ENCODE measurements at regions not wholly inside any gene's neighbourhood (a gene's known extent, or its start where the extent isn't known, plus 50 kb on each side); places are given as distances from the start of the nearest gene placed in this dataset.

DNA sequence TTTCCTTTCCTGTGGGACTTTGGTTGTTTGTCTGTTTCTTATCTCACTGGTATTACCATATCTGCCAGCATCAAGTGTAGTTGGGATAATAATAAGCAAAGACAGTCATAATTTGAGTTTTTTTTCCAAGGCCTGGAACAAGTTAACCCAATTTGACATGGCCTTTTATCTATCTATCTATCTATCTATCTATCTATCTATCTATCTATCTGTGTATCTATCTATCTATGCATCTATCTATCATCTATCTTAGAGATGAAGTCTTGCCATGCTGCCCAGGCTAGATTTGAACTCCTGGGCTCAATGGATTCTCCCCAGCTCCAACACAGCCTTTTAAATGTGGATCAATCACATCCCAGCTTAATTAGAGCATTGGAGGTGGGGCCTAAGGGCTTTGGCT, 174.1 kb upstream of the CSF3R start:
- Histone ChIP-seq H3K9me3 (ENCODE audit: low read depth, low read length, poor library complexity, severe bottlenecking) (no peaks in the 10 kb centered on the region), H3K4me1 (ENCODE audit: insufficient read depth, low read length, poor library complexity, severe bottlenecking) (no peaks in the 10 kb centered on the region), H3K27ac (ENCODE audit: low read depth, low read length, poor library complexity, severe bottlenecking) (no peak overlapping the region), H3K4me3 (ENCODE audit: low read depth, low read length, poor library complexity, severe bottlenecking) (no peak overlapping the region), H3K36me3 (ENCODE audit: insufficient read depth, low read length, poor library complexity, severe bottlenecking) (no peaks in the 10 kb centered on the region), H3K27me3 (replicated peaks; ENCODE audit: insufficient read depth, low read depth, low read length, poor library complexity) (peaks cover 49% of the 10 kb centered on the region)
- intact Hi-C loops (cut with micrococcal nuclease; ENCODE audit: unreplicated experiment) = no loop called here
- POLR2A ChIA-PET (ENCODE audit: low non-redundant PET) = no interaction called here
- TF ChIP-seq, protein P1, sequence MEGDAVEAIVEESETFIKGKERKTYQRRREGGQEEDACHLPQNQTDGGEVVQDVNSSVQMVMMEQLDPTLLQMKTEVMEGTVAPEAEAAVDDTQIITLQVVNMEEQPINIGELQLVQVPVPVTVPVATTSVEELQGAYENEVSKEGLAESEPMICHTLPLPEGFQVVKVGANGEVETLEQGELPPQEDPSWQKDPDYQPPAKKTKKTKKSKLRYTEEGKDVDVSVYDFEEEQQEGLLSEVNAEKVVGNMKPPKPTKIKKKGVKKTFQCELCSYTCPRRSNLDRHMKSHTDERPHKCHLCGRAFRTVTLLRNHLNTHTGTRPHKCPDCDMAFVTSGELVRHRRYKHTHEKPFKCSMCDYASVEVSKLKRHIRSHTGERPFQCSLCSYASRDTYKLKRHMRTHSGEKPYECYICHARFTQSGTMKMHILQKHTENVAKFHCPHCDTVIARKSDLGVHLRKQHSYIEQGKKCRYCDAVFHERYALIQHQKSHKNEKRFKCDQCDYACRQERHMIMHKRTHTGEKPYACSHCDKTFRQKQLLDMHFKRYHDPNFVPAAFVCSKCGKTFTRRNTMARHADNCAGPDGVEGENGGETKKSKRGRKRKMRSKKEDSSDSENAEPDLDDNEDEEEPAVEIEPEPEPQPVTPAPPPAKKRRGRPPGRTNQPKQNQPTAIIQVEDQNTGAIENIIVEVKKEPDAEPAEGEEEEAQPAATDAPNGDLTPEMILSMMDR (conservative IDR thresholded peaks at IDR 0.05; ENCODE audit: low read depth, low read length) = no peak
- TF ChIP-seq EZH2 (IDR thresholded peaks at IDR 0.05; ENCODE audit: borderline replicate concordance, low read depth, low read length, poor library complexity, severe bottlenecking) = no peak
- DNase-seq (ENCODE audit: low spot score) = no peak
- CTCF ChIA-PET = no interaction called here
- BruUV-seq (replicated peaks) = no TSS peak

DNA sequence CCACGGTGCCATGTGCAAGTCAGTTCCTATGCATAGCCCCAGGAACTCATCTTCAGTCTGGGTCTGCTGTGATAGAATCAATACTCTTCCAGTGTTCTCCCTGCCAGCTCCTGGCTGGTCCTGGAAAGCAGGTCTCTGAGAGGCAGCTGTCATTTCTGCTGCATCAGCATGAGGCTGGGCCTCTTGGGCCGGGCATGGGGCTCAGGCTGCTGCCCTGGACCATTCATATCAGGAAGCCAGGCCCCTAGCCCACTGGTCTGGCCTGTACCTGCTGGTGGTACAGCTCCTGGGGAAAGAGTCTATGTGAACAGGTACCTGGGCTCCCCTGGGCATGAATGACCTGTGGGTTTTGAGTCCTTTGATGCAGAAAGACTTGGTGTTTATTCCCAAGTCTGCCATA, 173.6 kb upstream of the CSF3R start:
- H3K27me3 ChIP-seq (replicated peaks; ENCODE audit: insufficient read depth, low read depth, low read length, poor library complexity) = peaks cover 46% of the 10 kb centered on the region
- POLR2A ChIA-PET (ENCODE audit: low non-redundant PET) = no interaction called here
- DNase-seq (ENCODE audit: low spot score) = no peak
- H3K9me3 ChIP-seq (ENCODE audit: low read depth, low read length, poor library complexity, severe bottlenecking) = no peaks in the 10 kb centered on the region
- CTCF ChIA-PET = no interaction called here
- TF ChIP-seq, protein P1 (conservative IDR thresholded peaks at IDR 0.05; ENCODE audit: low read depth, low read length) = no peak
- no peaks in the 10 kb centered on the region for H3K36me3 ChIP-seq (ENCODE audit: insufficient read depth, low read length, poor library complexity, severe bottlenecking)
- intact Hi-C loops (cut with micrococcal nuclease; ENCODE audit: unreplicated experiment) = no loop called here
- no TSS peak for BruUV-seq (replicated peaks)
- no peak overlapping the region for H3K4me3 ChIP-seq (ENCODE audit: low read depth, low read length, poor library complexity, severe bottlenecking)
- H3K27ac ChIP-seq (ENCODE audit: low read depth, low read length, poor library complexity, severe bottlenecking) = no peak overlapping the region
- H3K4me1 ChIP-seq (ENCODE audit: insufficient read depth, low read length, poor library complexity, severe bottlenecking) = no peaks in the 10 kb centered on the region

DNA sequence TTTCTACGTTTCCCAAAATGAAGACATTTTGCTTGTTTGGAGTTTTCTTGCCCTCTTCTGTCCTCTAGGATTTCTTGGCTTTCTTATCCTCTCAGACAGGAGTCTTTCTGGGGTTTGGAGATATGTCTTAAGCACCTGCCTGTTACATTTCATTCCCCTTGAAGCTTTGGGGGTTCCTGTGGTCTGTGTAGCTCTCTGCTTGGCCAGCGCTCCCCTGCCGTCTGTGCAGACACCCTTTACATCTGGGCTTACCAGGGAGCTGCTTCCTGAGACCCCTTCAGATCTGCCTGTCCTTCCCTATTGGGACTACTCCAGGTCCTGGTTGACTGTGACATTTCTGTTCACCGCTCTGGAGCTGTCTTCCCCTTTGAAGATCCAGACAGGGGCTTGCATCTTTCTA, 171.9 kb upstream of the CSF3R start:
- no peak for DNase-seq (ENCODE audit: low spot score)
- no peaks in the 10 kb centered on the region for H3K9me3 ChIP-seq (ENCODE audit: low read depth, low read length, poor library complexity, severe bottlenecking)
- intact Hi-C loops (cut with micrococcal nuclease; ENCODE audit: unreplicated experiment) = no loop called here
- H3K36me3 ChIP-seq (ENCODE audit: insufficient read depth, low read length, poor library complexity, severe bottlenecking) = no peaks in the 10 kb centered on the region
- no peaks in the 10 kb centered on the region for H3K4me1 ChIP-seq (ENCODE audit: insufficient read depth, low read length, poor library complexity, severe bottlenecking)
- BruUV-seq (replicated peaks) = no TSS peak
- ChIA-PET CTCF (no interaction called here), POLR2A (ENCODE audit: low non-redundant PET) (no interaction called here)
- H3K27ac ChIP-seq (ENCODE audit: low read depth, low read length, poor library complexity, severe bottlenecking) = no peak overlapping the region
- H3K27me3 ChIP-seq (replicated peaks; ENCODE audit: insufficient read depth, low read depth, low read length, poor library complexity) = peaks cover 31% of the 10 kb centered on the region
- TF ChIP-seq EZH2 (IDR thresholded peaks at IDR 0.05; ENCODE audit: borderline replicate concordance, low read depth, low read length, poor library complexity, severe bottlenecking) = no peak
- TF ChIP-seq, protein P1 (conservative IDR thresholded peaks at IDR 0.05; ENCODE audit: low read depth, low read length) = no peak
- H3K4me3 ChIP-seq (ENCODE audit: low read depth, low read length, poor library complexity, severe bottlenecking) = no peak overlapping the region

Data from A673 (cell line).